H9 (cell line): ENCODE measurements at regions not wholly inside any gene's neighbourhood (a gene's known extent, or its start where the extent isn't known, plus 50 kb on each side); places are given as distances from the start of the nearest gene placed in this dataset.

ENCODE experiments used
- DNase-seq: peaks from one replicate; pipeline ENCODE4 v3.0.0-alpha.2; 2017
- H2AFZ ChIP-seq: one replicate; pipeline ENCODE4 v1.6.1; 2013; ENCODE audit warnings: mild to moderate bottlenecking, low read length, control low read depth, moderate library complexity
- H2AK5ac ChIP-seq: 2 replicates; pipeline ENCODE4 v1.6.1; 2013; ENCODE audit warnings: low read length, control low read depth, mixed read lengths; ENCODE audit not compliant: insufficient read length
- H2BK120ac ChIP-seq: one replicate; pipeline ENCODE4 v1.6.1; 2013; ENCODE audit warnings: low read depth, mild to moderate bottlenecking, low read length, control low read depth, inconsistent platforms; ENCODE audit not compliant: poor library complexity, severe bottlenecking
- H2BK12ac ChIP-seq: 2 replicates; pipeline ENCODE4 v1.6.1; 2013; ENCODE audit warnings: low read length, control low read depth, mixed read lengths, low read depth; ENCODE audit not compliant: insufficient read length
- H2BK15ac ChIP-seq: 2 replicates; pipeline ENCODE4 v1.6.1; 2013; ENCODE audit warnings: low read depth, low read length, control low read depth
- H2BK20ac ChIP-seq: one replicate; pipeline ENCODE4 v1.6.1; 2013; ENCODE audit warnings: low read depth, mild to moderate bottlenecking, low read length, control low read depth, inconsistent platforms; ENCODE audit not compliant: poor library complexity, severe bottlenecking
- H2BK5ac ChIP-seq: 2 replicates; pipeline ENCODE4 v1.6.1; 2013; ENCODE audit warnings: low read length, control low read depth, mixed read lengths; ENCODE audit not compliant: insufficient read length
- H3K14ac ChIP-seq: 2 replicates; pipeline ENCODE4 v1.6.1; 2013; ENCODE audit warnings: low read length, control low read depth; ENCODE audit not compliant: insufficient read depth
- H3K18ac ChIP-seq: 2 replicates; pipeline ENCODE4 v1.6.1; 2013; ENCODE audit warnings: low read depth, mild to moderate bottlenecking, mixed read lengths, low read length, control low read depth; ENCODE audit not compliant: insufficient read length
- H3K23ac ChIP-seq: 2 replicates; pipeline ENCODE4 v1.6.1; 2013; ENCODE audit warnings: low read length, control low read depth, mixed read lengths, low read depth; ENCODE audit not compliant: insufficient read length
- H3K23me2 ChIP-seq: 2 replicates; pipeline ENCODE4 v1.6.1; 2013; ENCODE audit warnings: low read depth, mild to moderate bottlenecking, mixed read lengths, low read length, control low read depth; ENCODE audit not compliant: insufficient read length, poor library complexity, severe bottlenecking
- H3K27ac ChIP-seq: 2 replicates; pipeline ENCODE4 v1.5.1; 2013; ENCODE audit warnings: low read length, control low read depth, mixed read lengths, low read depth; ENCODE audit not compliant: insufficient read length
- H3K27me3 ChIP-seq: 2 replicates; pipeline ENCODE4 v1.6.1; 2013; ENCODE audit warnings: low read length, control low read depth, inconsistent platforms; ENCODE audit not compliant: insufficient read depth
- H3K4ac ChIP-seq: 2 replicates; pipeline ENCODE4 v1.6.1; 2013; ENCODE audit warnings: low read depth, mild to moderate bottlenecking, control low read depth, inconsistent platforms, low read length, moderate library complexity
- H3K4me1 ChIP-seq: 2 replicates; pipeline ENCODE4 v1.6.1; 2013; ENCODE audit warnings: low read length, control low read depth, inconsistent platforms; ENCODE audit not compliant: insufficient read depth
- H3K4me2 ChIP-seq: 2 replicates; pipeline ENCODE4 v1.6.1; 2013; ENCODE audit warnings: low read length, control low read depth, mixed read lengths; ENCODE audit not compliant: insufficient read length, insufficient read depth
- H3K56ac ChIP-seq: 2 replicates; pipeline ENCODE4 v1.6.1; 2013; ENCODE audit warnings: low read depth, mild to moderate bottlenecking, mixed read lengths, low read length, control low read depth; ENCODE audit not compliant: insufficient read length
- H3K79me1 ChIP-seq: 2 replicates; pipeline ENCODE4 v1.6.1; 2013; ENCODE audit warnings: low read depth, mild to moderate bottlenecking, moderate library complexity, low read length, control low read depth, inconsistent platforms; ENCODE audit not compliant: insufficient read depth, poor library complexity, severe bottlenecking
- H3K79me2 ChIP-seq: 2 replicates; pipeline ENCODE4 v1.6.1; 2013; ENCODE audit warnings: low read length, control low read depth, inconsistent platforms; ENCODE audit not compliant: insufficient read depth
- H3K9ac ChIP-seq: 2 replicates; pipeline ENCODE4 v1.6.1; 2013; ENCODE audit warnings: low read length, control low read depth, mixed read lengths; ENCODE audit not compliant: insufficient read length; ENCODE audit errors: extremely low read depth
- H3K9me3 ChIP-seq: one replicate; pipeline ENCODE4 v1.6.1; 2013; ENCODE audit warnings: low read depth, low read length, inconsistent platforms; ENCODE audit not compliant: control insufficient read depth
- H3T11ph ChIP-seq: one replicate; pipeline ENCODE4 v1.6.1; 2013; ENCODE audit warnings: mild to moderate bottlenecking, low read length, control low read depth, inconsistent platforms
- H4K20me1 ChIP-seq: one replicate; pipeline ENCODE4 v1.6.1; 2013; ENCODE audit not compliant: control insufficient read depth, insufficient read length, insufficient read depth
- H4K5ac ChIP-seq: 2 replicates; pipeline ENCODE4 v1.6.1; 2013; ENCODE audit warnings: low read depth, mild to moderate bottlenecking, mixed read lengths, low read length, control low read depth; ENCODE audit not compliant: insufficient read length
- H4K8ac ChIP-seq: replicated peaks from 2 replicates; pipeline ENCODE4 v1.6.1; 2013; ENCODE audit warnings: low read length, control low read depth, mixed read lengths, low read depth; ENCODE audit not compliant: insufficient read length
- H4K91ac ChIP-seq: 2 replicates; pipeline ENCODE4 v1.6.1; 2013; ENCODE audit warnings: low read depth, mild to moderate bottlenecking, moderate library complexity, mixed read lengths, low read length, control low read depth; ENCODE audit not compliant: insufficient read length
- H3K27ac Mint-ChIP-seq, 3 experiments: 2 replicates in 2 of 3; 3 replicates in 1 of 3; pipeline ENCODE4 v1.8.0; 2020 to 2021; ENCODE audit warnings: mixed read lengths in 3 of 3, mild to moderate bottlenecking in 1 of 3, moderate library complexity in 1 of 3
- H3K27me3 Mint-ChIP-seq: 2 replicates; pipeline ENCODE4 v1.8.0; 2021; ENCODE audit warnings: low read depth, mild to moderate bottlenecking, moderate library complexity, mixed read lengths
- H3K36me3 Mint-ChIP-seq, 3 experiments: 2 replicates in 2 of 3; 3 replicates in 1 of 3; pipeline ENCODE4 v1.8.0; 2020 to 2021; ENCODE audit warnings: low read depth in 3 of 3, mixed read lengths in 3 of 3; ENCODE audit not compliant: insufficient read depth in 1 of 3
- H3K4me1 Mint-ChIP-seq, 2 experiments: 2 replicates each; pipeline ENCODE4 v1.8.0; 2020; ENCODE audit warnings: mixed read lengths in 2 of 2
- H3K4me3 Mint-ChIP-seq, 2 experiments: 2 replicates in 1 of 2; 3 replicates in 1 of 2; pipeline ENCODE4 v1.8.0; 2020 to 2021; ENCODE audit warnings: mild to moderate bottlenecking in 2 of 2, mixed read lengths in 2 of 2, moderate library complexity in 1 of 2
- H3K9me3 Mint-ChIP-seq, 2 experiments: 2 replicates in 1 of 2; 3 replicates in 1 of 2; pipeline ENCODE4 v1.8.0; 2020; ENCODE audit warnings: mild to moderate bottlenecking in 2 of 2, mixed read lengths in 2 of 2, moderate library complexity in 1 of 2
- CTCF ChIP-seq: fragments of 200-600 bp; sonication (generic); conservative IDR thresholded peaks from 3 replicates; pipeline ENCODE4 v1.8.0; 2021; ENCODE audit warnings: antibody characterized with exemption, mild to moderate bottlenecking
- WGBS: extraction: QIAGEN DNeasy Blood & Tissue Kit; methylation state at CpG from one replicate; pipeline ENCODE4 v1.1.7; 2013; ENCODE audit warnings: missing lambda C conversion rate, low lambda C conversion rate, mixed read lengths; ENCODE audit not compliant: insufficient read length; ENCODE audit errors: extremely low coverage; 5-methylcytosine and 5-hydroxymethylcytosine counted together

DNA sequence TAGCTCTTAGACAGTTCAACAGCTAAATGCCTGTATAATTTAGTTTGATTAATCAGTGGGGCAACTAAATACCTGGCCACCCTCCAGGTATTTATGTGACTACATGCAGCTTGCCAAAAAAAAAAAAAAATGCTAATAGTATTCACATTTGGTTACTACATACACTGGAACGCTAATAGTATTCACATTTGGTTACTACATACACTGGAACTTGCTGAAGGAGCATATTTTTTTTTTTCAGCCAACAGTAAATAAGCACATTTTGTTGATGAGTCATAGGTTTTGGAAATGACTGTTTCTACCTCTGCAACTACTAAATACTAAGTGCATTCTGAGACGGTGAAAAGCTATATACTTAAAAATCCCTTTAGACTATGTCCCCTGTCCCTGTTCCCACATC, 1172.3 kb downstream of the LRFN5 start:
- no peak for TF ChIP-seq CTCF
- Histone ChIP-seq H3K14ac (no peak overlapping the region), H3K4me1 (no peaks in the 10 kb centered on the region), H4K20me1 (no peaks in the 10 kb centered on the region), H3K27me3 (no peaks in the 10 kb centered on the region), H2AK5ac (no peak overlapping the region), H3K23ac (no peak overlapping the region), H2BK12ac (no peak overlapping the region), H3K4me2 (no peak overlapping the region), H3K56ac (no peak overlapping the region), H2BK120ac (no peak overlapping the region), H3K27ac (no peak overlapping the region), H2BK5ac (no peak overlapping the region), H3K9me3 (no peaks in the 10 kb centered on the region), H3K18ac (no peak overlapping the region), H3K23me2 (no peaks in the 10 kb centered on the region), H3K4ac (no peak overlapping the region), H3K79me2 (no peaks in the 10 kb centered on the region), H3T11ph (no peak overlapping the region), H3K79me1 (no peaks in the 10 kb centered on the region), H2BK20ac (no peak overlapping the region), H2AFZ (no peak overlapping the region), H4K91ac (no peak overlapping the region), H4K8ac (no peak overlapping the region), H3K9ac (no peak overlapping the region), H2BK15ac (no peak overlapping the region), H4K5ac (no peak overlapping the region)
- Mint-ChIP-seq H3K27me3 (no peaks in the 10 kb centered on the region), H3K36me3 (peaks cover 0 to 11% (median 0%) of the 10 kb centered on the region in 3 experiments; a peak in 2 of 7 replicates), H3K4me3 (no peak overlapping the region), H3K4me1 (no peaks in the 10 kb centered on the region), H3K27ac (no peak overlapping the region), H3K9me3 (peaks cover 7 to 8% of the 10 kb centered on the region in 2 experiments; a peak in 4 of 5 replicates)
- DNase-seq: no peak
- WGBS: no CpG with 5 or more reads among the region's 2 CpGs
